ENCODE measurements at regions not wholly inside any gene's neighbourhood (a gene's known extent, or its start where the extent isn't known, plus 50 kb on each side); places are given as distances from the start of the nearest gene placed in this dataset.

DNA sequence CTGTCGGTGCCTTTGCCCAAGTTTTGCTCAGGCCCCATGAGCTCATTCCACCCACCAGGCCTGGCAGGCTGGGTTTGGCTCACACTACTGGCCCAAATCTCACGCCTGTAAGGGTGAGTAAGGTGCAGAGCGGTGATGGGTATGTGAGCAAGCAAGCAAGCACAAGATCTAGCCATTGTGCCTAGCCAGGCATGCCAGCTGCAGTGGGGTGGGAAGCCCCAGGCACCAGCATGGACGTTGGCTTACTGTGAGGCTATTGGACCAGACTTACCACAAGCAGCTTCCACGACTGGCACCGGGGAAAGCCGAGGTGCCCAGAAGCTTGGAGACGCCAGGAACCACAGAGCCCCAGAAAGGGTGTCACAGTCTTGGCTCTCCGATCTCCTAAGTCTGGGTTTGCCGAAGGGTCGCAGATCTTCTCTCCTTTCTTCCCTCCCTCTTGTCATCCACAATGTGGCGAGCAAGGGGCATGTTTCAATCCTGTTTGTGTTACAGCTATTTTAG is 2659.4 kb upstream of the PCDH20 start:
- H3K4me1 ChIP-seq (ENCODE audit: low read length): no peaks in the 10 kb centered on the region
- no peaks in the 10 kb centered on the region for H3K36me3 ChIP-seq (replicated peaks; ENCODE audit: low read depth, low read length)
- H4K20me1 ChIP-seq (ENCODE audit: insufficient read depth, low read length): no peaks in the 10 kb centered on the region
- H3K4me3 ChIP-seq (ENCODE audit: low read length): no peak overlapping the region
- no peak overlapping the region for H3K27ac ChIP-seq (ENCODE audit: low read length)
- no peak overlapping the region for H2AFZ ChIP-seq (ENCODE audit: low read depth, low read length)
- H3K4me2 ChIP-seq (ENCODE audit: low read length): no peak overlapping the region
- no peak overlapping the region for H3K9ac ChIP-seq (ENCODE audit: low read length)
- H3K27me3 ChIP-seq (ENCODE audit: low read depth, low read length): no peaks in the 10 kb centered on the region
- TF ChIP-seq, protein P1, sequence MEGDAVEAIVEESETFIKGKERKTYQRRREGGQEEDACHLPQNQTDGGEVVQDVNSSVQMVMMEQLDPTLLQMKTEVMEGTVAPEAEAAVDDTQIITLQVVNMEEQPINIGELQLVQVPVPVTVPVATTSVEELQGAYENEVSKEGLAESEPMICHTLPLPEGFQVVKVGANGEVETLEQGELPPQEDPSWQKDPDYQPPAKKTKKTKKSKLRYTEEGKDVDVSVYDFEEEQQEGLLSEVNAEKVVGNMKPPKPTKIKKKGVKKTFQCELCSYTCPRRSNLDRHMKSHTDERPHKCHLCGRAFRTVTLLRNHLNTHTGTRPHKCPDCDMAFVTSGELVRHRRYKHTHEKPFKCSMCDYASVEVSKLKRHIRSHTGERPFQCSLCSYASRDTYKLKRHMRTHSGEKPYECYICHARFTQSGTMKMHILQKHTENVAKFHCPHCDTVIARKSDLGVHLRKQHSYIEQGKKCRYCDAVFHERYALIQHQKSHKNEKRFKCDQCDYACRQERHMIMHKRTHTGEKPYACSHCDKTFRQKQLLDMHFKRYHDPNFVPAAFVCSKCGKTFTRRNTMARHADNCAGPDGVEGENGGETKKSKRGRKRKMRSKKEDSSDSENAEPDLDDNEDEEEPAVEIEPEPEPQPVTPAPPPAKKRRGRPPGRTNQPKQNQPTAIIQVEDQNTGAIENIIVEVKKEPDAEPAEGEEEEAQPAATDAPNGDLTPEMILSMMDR (IDR thresholded peaks at IDR 0.05; ENCODE audit: low read depth, low read length): no peak
- no peak for TF ChIP-seq EZH2phosphoT487 (IDR thresholded peaks at IDR 0.05; ENCODE audit: low read depth)
- H3K9me3 ChIP-seq (ENCODE audit: insufficient read depth, low read length): no peaks in the 10 kb centered on the region
- no peaks in the 10 kb centered on the region for H3K79me2 ChIP-seq (ENCODE audit: low read length)

DNA sequence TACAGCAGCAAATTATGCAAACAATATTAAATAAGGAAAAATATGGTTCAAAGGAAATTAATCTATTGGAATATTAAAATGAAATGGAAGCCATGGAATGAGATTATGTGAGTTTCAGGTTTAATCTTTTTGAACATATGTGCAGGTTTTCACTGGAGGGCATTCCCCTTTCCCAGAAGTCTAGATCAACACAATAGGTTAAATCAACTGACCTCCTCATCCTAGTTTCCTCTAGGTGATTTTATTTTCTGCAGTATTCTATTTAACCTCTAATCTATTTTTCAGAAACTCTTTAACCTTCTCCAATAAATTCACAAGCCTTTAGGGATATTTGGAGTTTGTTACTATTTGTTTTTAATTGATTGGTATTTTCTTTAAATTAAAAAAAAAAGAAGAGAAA is 2657.6 kb upstream of the PCDH20 start:
- TF ChIP-seq EZH2phosphoT487 (IDR thresholded peaks at IDR 0.05; ENCODE audit: low read depth): no peak
- TF ChIP-seq, protein P1 (IDR thresholded peaks at IDR 0.05; ENCODE audit: low read depth, low read length): no peak
- H3K27ac ChIP-seq (ENCODE audit: low read length): no peak overlapping the region
- no peak overlapping the region for H3K9ac ChIP-seq (ENCODE audit: low read length)
- no peak overlapping the region for H2AFZ ChIP-seq (ENCODE audit: low read depth, low read length)
- H3K4me2 ChIP-seq (ENCODE audit: low read length): no peak overlapping the region
- no peaks in the 10 kb centered on the region for H3K9me3 ChIP-seq (ENCODE audit: insufficient read depth, low read length)
- H3K4me1 ChIP-seq (ENCODE audit: low read length): no peaks in the 10 kb centered on the region
- no peaks in the 10 kb centered on the region for H4K20me1 ChIP-seq (ENCODE audit: insufficient read depth, low read length)
- H3K36me3 ChIP-seq (replicated peaks; ENCODE audit: low read depth, low read length): no peaks in the 10 kb centered on the region
- no peaks in the 10 kb centered on the region for H3K79me2 ChIP-seq (ENCODE audit: low read length)
- H3K27me3 ChIP-seq (ENCODE audit: low read depth, low read length): no peaks in the 10 kb centered on the region
- H3K4me3 ChIP-seq (ENCODE audit: low read length): no peak overlapping the region

DNA sequence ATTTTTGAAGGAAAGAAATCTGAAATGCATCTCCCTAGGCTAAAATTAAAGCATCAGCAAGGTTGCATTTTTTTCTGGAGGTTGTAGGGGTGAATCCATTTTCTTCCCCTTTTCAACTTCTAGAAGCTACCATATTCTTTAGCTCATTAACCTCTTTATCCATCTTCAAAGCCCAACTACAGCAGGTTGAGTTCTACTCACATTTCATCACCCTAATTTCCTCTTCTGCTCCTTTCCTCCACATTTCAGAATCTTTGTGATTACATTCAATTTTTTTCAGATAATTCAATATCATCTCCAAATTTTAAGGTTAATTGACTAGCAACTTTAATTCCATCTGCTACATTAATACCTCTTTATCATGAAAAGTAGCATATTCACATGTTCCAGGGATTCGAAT is 2655.7 kb upstream of the PCDH20 start:
- no peaks in the 10 kb centered on the region for H4K20me1 ChIP-seq (ENCODE audit: insufficient read depth, low read length)
- no peaks in the 10 kb centered on the region for H3K79me2 ChIP-seq (ENCODE audit: low read length)
- H3K9me3 ChIP-seq (ENCODE audit: insufficient read depth, low read length): no peaks in the 10 kb centered on the region
- H3K4me3 ChIP-seq (ENCODE audit: low read length): no peak overlapping the region
- H3K27me3 ChIP-seq (ENCODE audit: low read depth, low read length): no peaks in the 10 kb centered on the region
- no peak overlapping the region for H2AFZ ChIP-seq (ENCODE audit: low read depth, low read length)
- no peak overlapping the region for H3K9ac ChIP-seq (ENCODE audit: low read length)
- no peak overlapping the region for H3K4me2 ChIP-seq (ENCODE audit: low read length)
- TF ChIP-seq, protein P1 (IDR thresholded peaks at IDR 0.05; ENCODE audit: low read depth, low read length): no peak
- no peak for TF ChIP-seq EZH2phosphoT487 (IDR thresholded peaks at IDR 0.05; ENCODE audit: low read depth)
- H3K27ac ChIP-seq (ENCODE audit: low read length): no peak overlapping the region
- H3K36me3 ChIP-seq (replicated peaks; ENCODE audit: low read depth, low read length): no peaks in the 10 kb centered on the region
- no peaks in the 10 kb centered on the region for H3K4me1 ChIP-seq (ENCODE audit: low read length)

DNA sequence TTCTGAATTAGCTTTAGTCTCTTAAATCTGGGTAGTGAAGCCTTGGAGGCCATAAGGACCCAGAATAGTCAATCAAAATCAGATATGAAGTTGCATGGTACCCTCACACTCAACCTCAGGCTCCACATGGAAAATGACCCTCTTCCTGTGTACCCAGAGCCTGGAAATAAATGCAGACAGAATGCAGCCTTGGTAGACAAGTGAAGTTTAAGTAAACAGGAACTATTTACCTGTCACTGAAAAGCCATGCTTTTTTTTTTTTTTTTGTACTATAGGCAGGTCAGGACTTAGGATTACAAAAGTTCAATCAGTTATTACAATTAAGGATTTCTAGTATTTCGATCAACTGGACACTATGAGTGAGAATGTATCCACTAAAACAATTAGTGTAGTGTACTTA is 2654.2 kb upstream of the PCDH20 start:
- Histone ChIP-seq H3K27me3 (ENCODE audit: low read depth, low read length) (no peaks in the 10 kb centered on the region), H3K27ac (ENCODE audit: low read length) (no peak overlapping the region), H3K4me1 (ENCODE audit: low read length) (no peaks in the 10 kb centered on the region), H4K20me1 (ENCODE audit: insufficient read depth, low read length) (no peaks in the 10 kb centered on the region), H3K4me3 (ENCODE audit: low read length) (no peak overlapping the region), H3K79me2 (ENCODE audit: low read length) (no peaks in the 10 kb centered on the region), H3K4me2 (ENCODE audit: low read length) (no peak overlapping the region), H3K9me3 (ENCODE audit: insufficient read depth, low read length) (no peaks in the 10 kb centered on the region), H3K9ac (ENCODE audit: low read length) (no peak overlapping the region), H3K36me3 (replicated peaks; ENCODE audit: low read depth, low read length) (no peaks in the 10 kb centered on the region), H2AFZ (ENCODE audit: low read depth, low read length) (no peak overlapping the region)
- no peak for TF ChIP-seq EZH2phosphoT487 (IDR thresholded peaks at IDR 0.05; ENCODE audit: low read depth)
- TF ChIP-seq, protein P1 (IDR thresholded peaks at IDR 0.05; ENCODE audit: low read depth, low read length): no peak
